GM18505 (cell line): ENCODE measurements at regions not wholly inside any gene's neighbourhood (a gene's known extent, or its start where the extent isn't known, plus 50 kb on each side); places are given as distances from the start of the nearest gene placed in this dataset.

ENCODE experiments used
- ATAC-seq: cut with Tn5 transposase; IDR thresholded peaks from one replicate; pipeline ENCODE4 v1.9.1; 2021; ENCODE audit not compliant: unreplicated experiment
- POLR2A ChIP-seq: IDR thresholded peaks from 4 replicates; pipeline ENCODE4 v1.6.1; 2011; ENCODE audit warnings: borderline replicate concordance; ENCODE audit not compliant: insufficient read depth, insufficient read length; ENCODE audit errors: extremely low read depth

GRCh38 chr7:25384788-25385505, 156.7 kb upstream of the NPVF start:
- no peak for TF ChIP-seq POLR2A

GRCh38 chr7:25385506-25386136, 157.3 kb upstream of the NPVF start:
- no peak for TF ChIP-seq POLR2A
- no peak for ATAC-seq

More at GRCh38 chr7:25384788-25385505, 156.7 kb upstream of the NPVF start:
- ATAC-seq = no peak

- no peak for TF ChIP-seq POLR2A
- no peak for ATAC-seq
Observed at GRCh38 chr7:25386311-25386744, 158.0 kb upstream of the NPVF start.

- no peak for ATAC-seq
- TF ChIP-seq POLR2A = no peak
Observed at GRCh38 chr7:25388681-25389080, 160.4 kb upstream of the NPVF start.

- no peak for ATAC-seq
- TF ChIP-seq POLR2A = no peak
Observed at GRCh38 chr7:25389489-25390106, 161.3 kb upstream of the NPVF start.

DNA sequence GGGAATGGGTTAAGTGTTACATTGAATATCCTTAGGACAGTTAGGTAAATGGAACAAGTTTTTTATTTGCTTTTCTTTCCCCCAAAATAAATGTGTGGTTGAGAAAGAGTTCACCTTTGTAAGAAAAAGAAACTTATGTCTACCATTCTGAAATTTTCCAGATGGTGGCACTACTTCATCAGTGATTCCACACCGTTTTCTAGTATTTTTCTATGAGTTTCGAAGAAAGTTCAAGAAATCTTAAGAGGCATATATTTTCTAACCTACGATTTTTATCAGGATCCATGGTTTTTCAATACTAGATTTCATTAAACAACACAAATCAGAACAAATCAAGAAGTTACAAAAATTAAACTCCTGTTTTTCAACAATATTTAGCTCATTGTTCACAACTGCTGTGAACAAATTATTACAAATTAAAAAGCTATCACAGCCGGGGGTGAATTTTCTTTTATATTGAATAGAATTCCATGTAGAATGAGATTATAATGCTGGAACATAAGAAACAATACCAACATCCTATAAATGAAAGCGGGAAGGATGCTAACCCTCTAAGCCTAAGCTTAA, 163.1 kb upstream of the NPVF start:
- ATAC-seq = no peak
- TF ChIP-seq POLR2A = no peak

GRCh38 chr7:25391961-25392587, 163.8 kb upstream of the NPVF start:
- TF ChIP-seq POLR2A = no peak
- no peak for ATAC-seq

GRCh38 chr7:25392588-25393338, 164.5 kb upstream of the NPVF start:
- no peak for ATAC-seq
- TF ChIP-seq POLR2A = no peak

- TF ChIP-seq POLR2A = no peak
- ATAC-seq = no peak
Observed at GRCh38 chr7:25395976-25396375, 167.7 kb upstream of the NPVF start.

DNA sequence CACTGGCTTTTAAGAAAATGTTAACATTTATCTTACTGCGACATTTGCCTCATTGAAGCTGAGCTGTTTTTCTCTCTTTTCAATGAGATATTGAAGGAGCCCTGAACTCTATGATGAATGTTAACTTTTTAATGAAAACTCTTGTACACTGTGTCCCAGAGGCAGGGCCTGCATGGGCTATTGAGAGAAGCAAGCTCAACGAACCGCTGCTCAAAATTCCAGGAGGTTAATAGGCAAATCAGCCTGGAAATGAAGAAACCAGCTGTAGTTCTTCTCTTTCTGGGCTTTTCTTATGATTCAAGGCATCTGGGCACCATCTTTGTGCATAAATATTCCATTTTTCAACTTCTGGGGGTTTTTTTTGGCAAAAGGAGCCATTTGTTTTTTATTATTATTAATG, 168.4 kb upstream of the NPVF start:
- ATAC-seq = no peak
- TF ChIP-seq POLR2A = no peak

DNA sequence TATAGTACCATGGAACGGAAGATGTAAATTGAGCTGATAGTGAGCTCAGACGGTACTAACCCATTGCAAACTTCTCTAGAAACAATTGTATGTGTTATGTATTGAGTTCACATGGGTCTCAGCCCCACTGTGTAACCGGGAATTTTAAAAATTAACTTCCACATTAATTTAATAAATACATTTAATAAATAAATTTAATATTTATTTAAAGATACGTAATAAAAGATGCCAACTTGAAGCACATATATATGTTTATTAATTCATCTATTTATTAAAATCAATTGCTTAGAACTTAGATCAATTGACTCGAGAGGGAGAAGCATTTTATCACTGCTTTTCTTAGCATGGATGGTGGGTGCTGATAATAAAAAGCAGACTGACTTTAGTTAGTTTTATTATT, 170.1 kb upstream of the NPVF start:
- no peak for TF ChIP-seq POLR2A
- no peak for ATAC-seq

DNA sequence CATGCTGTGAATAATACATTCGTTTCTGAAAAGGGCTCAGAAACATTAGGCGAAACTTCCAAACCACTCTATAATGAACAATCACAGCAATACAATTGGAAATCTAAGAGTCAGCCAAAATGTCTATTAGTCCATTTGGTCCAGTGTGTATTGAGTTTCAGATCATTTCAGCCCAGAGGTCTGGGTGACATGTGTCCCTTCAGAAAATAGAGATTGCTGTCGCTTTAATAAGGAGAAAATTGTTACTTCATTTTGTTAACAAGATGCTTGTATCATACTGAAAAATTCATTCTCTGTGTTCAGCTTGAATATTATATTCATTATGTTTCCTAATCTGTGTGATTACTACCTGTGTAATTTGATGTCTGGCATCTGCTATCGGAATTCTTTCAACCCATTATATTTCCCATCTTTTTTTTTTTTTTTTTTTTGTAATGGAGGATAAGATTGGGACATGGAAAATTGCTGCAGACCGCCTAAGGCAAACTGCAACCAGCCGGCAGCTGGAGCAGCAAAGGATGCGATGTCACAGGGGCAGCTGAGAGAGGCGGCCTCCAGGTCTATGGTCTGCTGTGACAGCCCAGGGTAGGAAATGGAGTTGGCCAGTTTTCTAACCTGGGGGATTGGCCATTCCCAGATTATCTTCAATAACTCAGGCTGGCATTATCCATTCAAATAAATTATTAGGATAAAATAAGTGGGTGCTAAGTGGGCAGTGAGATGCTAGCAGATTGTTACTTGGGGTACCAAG, 170.9 kb upstream of the NPVF start:
- TF ChIP-seq POLR2A = no peak
- no peak for ATAC-seq
